ENCODE measurements at regions not wholly inside any gene's neighbourhood (a gene's known extent, or its start where the extent isn't known, plus 50 kb on each side); places are given as distances from the start of the nearest gene placed in this dataset.

DNA sequence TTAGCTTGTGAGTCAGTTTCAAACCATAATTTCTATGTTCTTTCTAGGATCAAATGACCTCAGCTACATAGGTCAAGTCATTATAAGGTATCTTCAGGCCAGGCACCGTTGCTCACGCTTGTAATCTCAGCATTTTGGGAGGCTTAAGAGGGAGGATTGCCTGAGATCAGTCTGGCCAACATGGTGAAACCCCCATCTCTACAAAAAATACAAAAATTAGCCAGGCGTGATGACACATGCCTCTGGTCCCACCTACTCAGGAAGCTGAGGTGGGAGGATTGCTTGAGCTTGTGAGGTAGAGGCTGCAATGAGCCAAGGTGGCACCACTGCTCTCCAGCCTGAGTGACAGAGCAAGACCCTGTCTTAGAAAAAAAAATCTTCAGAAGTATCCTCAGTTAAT, 362.3 kb downstream of the GATA3 start:
- no peak for DNase-seq
- no peaks in the 10 kb centered on the region for H3K4me1 ChIP-seq
- intact Hi-C loops (cut with DNase I; ENCODE audit: low total_unique reads) = no loop called here
- no peaks in the 10 kb centered on the region for H3K36me3 ChIP-seq
- no peak overlapping the region for H3K27ac ChIP-seq
- H3K4me3 ChIP-seq = no peak overlapping the region
- H3K9me3 ChIP-seq = no peaks in the 10 kb centered on the region
- TF ChIP-seq, protein P1, sequence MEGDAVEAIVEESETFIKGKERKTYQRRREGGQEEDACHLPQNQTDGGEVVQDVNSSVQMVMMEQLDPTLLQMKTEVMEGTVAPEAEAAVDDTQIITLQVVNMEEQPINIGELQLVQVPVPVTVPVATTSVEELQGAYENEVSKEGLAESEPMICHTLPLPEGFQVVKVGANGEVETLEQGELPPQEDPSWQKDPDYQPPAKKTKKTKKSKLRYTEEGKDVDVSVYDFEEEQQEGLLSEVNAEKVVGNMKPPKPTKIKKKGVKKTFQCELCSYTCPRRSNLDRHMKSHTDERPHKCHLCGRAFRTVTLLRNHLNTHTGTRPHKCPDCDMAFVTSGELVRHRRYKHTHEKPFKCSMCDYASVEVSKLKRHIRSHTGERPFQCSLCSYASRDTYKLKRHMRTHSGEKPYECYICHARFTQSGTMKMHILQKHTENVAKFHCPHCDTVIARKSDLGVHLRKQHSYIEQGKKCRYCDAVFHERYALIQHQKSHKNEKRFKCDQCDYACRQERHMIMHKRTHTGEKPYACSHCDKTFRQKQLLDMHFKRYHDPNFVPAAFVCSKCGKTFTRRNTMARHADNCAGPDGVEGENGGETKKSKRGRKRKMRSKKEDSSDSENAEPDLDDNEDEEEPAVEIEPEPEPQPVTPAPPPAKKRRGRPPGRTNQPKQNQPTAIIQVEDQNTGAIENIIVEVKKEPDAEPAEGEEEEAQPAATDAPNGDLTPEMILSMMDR (IDR thresholded peaks at IDR 0.05) = no peak
- H3K27me3 ChIP-seq = no peaks in the 10 kb centered on the region

DNA sequence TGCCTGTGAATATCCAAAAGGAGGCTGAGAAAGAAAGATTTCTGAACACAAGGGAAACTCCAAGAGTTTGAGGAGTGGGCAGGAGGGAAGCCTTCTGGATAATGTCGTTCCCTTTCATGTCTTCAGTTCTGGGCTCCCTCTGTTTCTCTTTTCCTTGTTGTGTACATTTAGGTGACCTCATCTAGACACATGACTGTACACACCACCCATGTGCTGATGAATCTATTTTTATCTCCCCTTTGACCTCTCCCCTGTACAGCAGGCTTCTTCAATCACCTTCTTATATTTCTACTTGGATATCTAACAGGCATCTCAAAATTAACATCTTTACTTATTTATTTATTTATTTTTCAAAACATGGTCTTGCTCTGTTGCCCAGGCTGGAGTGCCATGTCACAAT, 363.1 kb downstream of the GATA3 start:
- DNase-seq = no peak
- H3K27ac ChIP-seq = no peak overlapping the region

DNA sequence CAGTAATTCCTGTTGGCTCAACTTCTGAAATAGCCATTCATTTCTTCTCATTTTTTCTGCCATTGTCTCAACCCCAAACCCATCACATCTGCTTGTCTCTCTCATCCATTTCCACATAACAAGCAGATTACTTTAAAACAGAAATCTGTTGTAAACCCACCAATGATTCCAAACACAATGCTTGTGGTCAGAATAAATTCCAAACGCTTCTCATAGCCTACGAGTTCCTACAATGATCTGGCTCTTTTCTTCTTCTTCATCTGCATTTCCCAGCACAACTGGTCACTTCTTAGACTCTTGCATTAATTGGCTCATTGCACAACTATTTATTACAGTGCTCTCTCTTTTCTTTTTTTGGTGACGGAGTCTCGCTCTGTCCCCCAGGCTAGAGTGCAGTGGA, 364.1 kb downstream of the GATA3 start:
- H3K27me3 ChIP-seq = no peaks in the 10 kb centered on the region
- no peak for DNase-seq
- intact Hi-C loops (cut with DNase I; ENCODE audit: low total_unique reads) = no loop called here
- TF ChIP-seq, protein P1 (IDR thresholded peaks at IDR 0.05) = no peak
- H3K36me3 ChIP-seq = no peaks in the 10 kb centered on the region
- H3K9me3 ChIP-seq = no peaks in the 10 kb centered on the region
- H3K4me1 ChIP-seq = no peaks in the 10 kb centered on the region
- no peak overlapping the region for H3K4me3 ChIP-seq
- H3K27ac ChIP-seq = no peak overlapping the region

More for the DNA sequence above, 363.1 kb downstream of the GATA3 start:
- Histone ChIP-seq H3K9me3 (no peaks in the 10 kb centered on the region), H3K4me3 (no peak overlapping the region), H3K27me3 (no peaks in the 10 kb centered on the region), H3K4me1 (no peaks in the 10 kb centered on the region), H3K36me3 (no peaks in the 10 kb centered on the region)
- TF ChIP-seq, protein P1 (IDR thresholded peaks at IDR 0.05) = no peak
- intact Hi-C loops (cut with DNase I; ENCODE audit: low total_unique reads) = no loop called here

DNA sequence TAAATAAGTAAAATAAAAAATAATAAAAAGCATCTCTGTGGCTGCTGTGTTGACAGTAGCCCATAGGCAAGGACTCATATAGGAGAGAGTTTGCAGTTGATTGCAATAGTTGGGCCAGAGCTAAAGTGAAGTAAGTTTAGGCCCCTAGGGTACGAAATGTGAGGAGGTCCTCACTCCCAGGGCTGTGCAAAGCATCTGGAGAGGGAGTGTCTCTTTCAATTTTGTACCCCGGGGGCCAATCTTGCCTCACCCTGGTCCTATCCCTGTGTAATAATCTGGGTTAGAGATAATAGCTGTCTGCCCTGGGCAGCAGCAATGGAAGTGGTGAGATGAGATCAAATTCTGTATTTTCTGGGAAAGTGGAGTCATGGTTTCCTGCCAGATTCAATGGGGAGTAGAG, 365.7 kb downstream of the GATA3 start:
- no peaks in the 10 kb centered on the region for H3K27me3 ChIP-seq
- H3K4me3 ChIP-seq = no peak overlapping the region
- no peak for DNase-seq
- no peak overlapping the region for H3K27ac ChIP-seq
- no peaks in the 10 kb centered on the region for H3K9me3 ChIP-seq
- intact Hi-C loops (cut with DNase I; ENCODE audit: low total_unique reads) = no loop called here
- TF ChIP-seq, protein P1 (IDR thresholded peaks at IDR 0.05) = no peak
- H3K4me1 ChIP-seq = no peaks in the 10 kb centered on the region
- no peaks in the 10 kb centered on the region for H3K36me3 ChIP-seq

- Histone ChIP-seq H3K36me3 (no peaks in the 10 kb centered on the region), H3K9me3 (no peaks in the 10 kb centered on the region), H3K27ac (no peak overlapping the region), H3K4me1 (no peaks in the 10 kb centered on the region), H3K27me3 (no peaks in the 10 kb centered on the region), H3K4me3 (no peak overlapping the region)
- TF ChIP-seq, protein P1 (IDR thresholded peaks at IDR 0.05) = no peak
- intact Hi-C loops (cut with DNase I; ENCODE audit: low total_unique reads) = no loop called here
- DNase-seq = no peak
Observed at GRCh38 chr10:8424555-8425211, 370.2 kb downstream of the GATA3 start.

DNA sequence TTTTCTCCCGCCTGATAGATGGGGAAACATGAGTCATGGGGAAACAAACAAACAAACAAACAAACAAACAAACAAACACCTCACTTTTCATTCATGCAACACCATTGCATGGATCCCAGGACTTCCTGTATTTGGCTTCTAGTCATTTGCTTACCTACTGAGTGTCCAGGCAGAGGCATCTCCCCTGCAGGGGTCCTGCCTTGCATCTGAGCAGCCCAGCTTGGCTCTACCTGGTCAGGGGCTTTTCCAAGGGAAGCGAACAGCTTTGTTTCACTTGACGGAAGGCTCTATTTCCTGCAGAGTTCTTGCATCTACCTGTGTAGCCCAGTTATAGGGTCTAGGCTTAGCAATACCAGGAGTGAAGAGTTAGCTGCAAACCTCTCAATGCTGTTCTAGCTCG, 374.2 kb downstream of the GATA3 start:
- no peaks in the 10 kb centered on the region for H3K36me3 ChIP-seq
- DNase-seq = no peak
- intact Hi-C loops (cut with DNase I; ENCODE audit: low total_unique reads) = no loop called here
- peaks cover 0 to 2% of the 10 kb centered on the region in 2 donors for H3K27me3 ChIP-seq
- TF ChIP-seq, protein P1 (IDR thresholded peaks at IDR 0.05) = no peak
- no peak overlapping the region for H3K4me3 ChIP-seq
- no peak overlapping the region for H3K27ac ChIP-seq
- no peaks in the 10 kb centered on the region for H3K9me3 ChIP-seq
- H3K4me1 ChIP-seq = no peaks in the 10 kb centered on the region

All from tibial artery (tissue), 4 donors.